Loucy (cell line): ENCODE measurements at regions not wholly inside any gene's neighbourhood (a gene's known extent, or its start where the extent isn't known, plus 50 kb on each side); places are given as distances from the start of the nearest gene placed in this dataset.
"Not testable (repeated sequence)": the region's sequence is repeated elsewhere in the genome, so short reads cannot be mapped to it uniquely, and the experiment has no call there.

ENCODE experiments used
- CTCF ChIP-seq: fragments of 200-600 bp; sonication (generic); conservative IDR thresholded peaks from 2 replicates; pipeline ENCODE4 v1.5.1; 2014; ENCODE audit warnings: mild to moderate bottlenecking, antibody characterized with exemption, low read length
- EZH2phosphoT487 ChIP-seq: fragments of 200-600 bp; IDR thresholded peaks from 2 replicates; pipeline ENCODE4 v1.6.1; 2018; ENCODE audit warnings: antibody characterized with exemption, mild to moderate bottlenecking, moderate library complexity, borderline replicate concordance

- not testable (repeated sequence) for TF ChIP-seq CTCF, EZH2phosphoT487
These were observed 79.3 kb upstream of the AMZ2 start for GRCh38 chr17:68168273-68169164.
